Fibroblast of villous mesenchyme (primary cell): ENCODE measurements at regions not wholly inside any gene's neighbourhood (a gene's known extent, or its start where the extent isn't known, plus 50 kb on each side); places are given as distances from the start of the nearest gene placed in this dataset.

ENCODE experiments used
- DNase-seq: peaks from one replicate; pipeline ENCODE4 v3.0.0-alpha.2; 2010; ENCODE audit warnings: low read depth
- H3K4me3 ChIP-seq: 2 replicates; pipeline ENCODE4 v1.5.1; 2011; ENCODE audit warnings: low read depth, mild to moderate bottlenecking, low read length
- CTCF ChIP-seq: IDR thresholded peaks from 2 replicates; pipeline ENCODE4 v1.5.1; 2012; ENCODE audit warnings: low read depth, mild to moderate bottlenecking, low read length; ENCODE audit not compliant: insufficient read depth

- no peak for TF ChIP-seq CTCF
- DNase-seq: no peak
- no peak overlapping the region for H3K4me3 ChIP-seq
Measured at GRCh38 chr15:62498278-62498677, 333.2 kb upstream of the C2CD4B start.

- H3K4me3 ChIP-seq: no peak overlapping the region
- no peak for DNase-seq
- no peak for TF ChIP-seq CTCF
Measured at GRCh38 chr15:62498712-62499111, 333.6 kb upstream of the C2CD4B start.

- TF ChIP-seq CTCF: no peak
Measured at GRCh38 chr15:62500325-62500724, 335.2 kb upstream of the C2CD4B start.

GRCh38 chr15:62502451-62502850 lies 337.4 kb upstream of the C2CD4B start:
- DNase-seq: no peak
- H3K4me3 ChIP-seq: no peak overlapping the region
- no peak for TF ChIP-seq CTCF

More at GRCh38 chr15:62500325-62500724, 335.2 kb upstream of the C2CD4B start:
- no peak for DNase-seq
- H3K4me3 ChIP-seq: no peak overlapping the region

GRCh38 chr15:62503451-62503850 lies 338.4 kb upstream of the C2CD4B start:
- no peak for TF ChIP-seq CTCF
- DNase-seq: peak; percentile 74
- H3K4me3 ChIP-seq: no peak overlapping the region

- no peak for DNase-seq
- no peak overlapping the region for H3K4me3 ChIP-seq
- TF ChIP-seq CTCF: no peak
Measured at GRCh38 chr15:62505762-62506161, 340.7 kb upstream of the C2CD4B start.

GRCh38 chr15:62506217-62506805 lies 341.2 kb upstream of the C2CD4B start:
- no peak for TF ChIP-seq CTCF
- no peak overlapping the region for H3K4me3 ChIP-seq
- DNase-seq: peak; percentile 75
